Liver (tissue), 8 donors: ENCODE measurements at regions not wholly inside any gene's neighbourhood (a gene's known extent, or its start where the extent isn't known, plus 50 kb on each side); places are given as distances from the start of the nearest gene placed in this dataset.

Experiments
- DNase-seq: peaks from one replicate; pipeline ENCODE4 v3.0.0-alpha.2; 2017; ENCODE audit warnings: low spot score
- H3K27ac ChIP-seq, 2 donors: one replicate each; pipeline ENCODE4 v1.7.0; 2013; ENCODE audit warnings: inconsistent platforms in 2 of 2, low read length in 2 of 2, control low read depth in 1 of 2, low read depth in 1 of 2, mild to moderate bottlenecking in 1 of 2
- H3K27me3 ChIP-seq, 4 donors: one replicate each; pipeline versions ENCODE4 v1.6.1 to v1.7.0; 2013; ENCODE audit warnings: low read length in 3 of 4, inconsistent platforms in 1 of 4, mild to moderate bottlenecking in 1 of 4, moderate library complexity in 1 of 4; ENCODE audit not compliant: control insufficient read depth in 4 of 4, insufficient read depth in 4 of 4
- H3K36me3 ChIP-seq, 4 donors: one replicate each; pipeline versions ENCODE4 v1.6.1 to v1.7.0; 2013; ENCODE audit warnings: low read length in 3 of 4, mild to moderate bottlenecking in 3 of 4, low read depth in 1 of 4, moderate library complexity in 1 of 4; ENCODE audit not compliant: control insufficient read depth in 4 of 4, insufficient read depth in 3 of 4
- H3K4me1 ChIP-seq, 4 donors: one replicate each; pipeline versions ENCODE4 v1.6.1 to v1.7.0; 2013; ENCODE audit warnings: low read length in 3 of 4, mild to moderate bottlenecking in 3 of 4, moderate library complexity in 1 of 4; ENCODE audit not compliant: control insufficient read depth in 4 of 4, insufficient read depth in 4 of 4
- H3K4me3 ChIP-seq, 3 donors: one replicate each; pipeline versions ENCODE4 v1.6.1 to v1.7.0; 2013; ENCODE audit warnings: low read length in 3 of 3, control low read depth in 1 of 3, low read depth in 1 of 3, mild to moderate bottlenecking in 1 of 3
- H3K9ac ChIP-seq, 2 donors: one replicate each; pipeline ENCODE4 v1.7.0; 2013; ENCODE audit warnings: low read length in 2 of 2, mild to moderate bottlenecking in 2 of 2, moderate library complexity in 2 of 2, control low read depth in 1 of 2, low read depth in 1 of 2
- H3K9me3 ChIP-seq, 4 donors: one replicate each; pipeline versions ENCODE4 v1.6.1 to v1.7.0; 2013; ENCODE audit warnings: low read length in 3 of 4; ENCODE audit not compliant: control insufficient read depth in 4 of 4
- ATF3 ChIP-seq: IDR thresholded peaks from 2 replicates; pipeline ENCODE4 v1.6.1; 2016; ENCODE audit warnings: antibody characterized with exemption
- EGR1 ChIP-seq, 2 donors: IDR thresholded peaks; 2 replicates each; pipeline ENCODE4 v1.6.1; 2016 to 2018; ENCODE audit warnings: antibody characterized with exemption in 2 of 2, low read depth in 2 of 2
- FOXA1 ChIP-seq: IDR thresholded peaks from 2 replicates; pipeline ENCODE4 v1.6.1; 2016; ENCODE audit warnings: antibody characterized with exemption
- GABPA ChIP-seq, 2 donors: IDR thresholded peaks in 1 of 2; conservative IDR thresholded peaks in 1 of 2; 2 replicates each; pipeline ENCODE4 v1.6.1; 2016; ENCODE audit warnings: antibody characterized with exemption in 2 of 2, mild to moderate bottlenecking in 1 of 2, moderate library complexity in 1 of 2
- HNF4A ChIP-seq, 2 donors: conservative IDR thresholded peaks; 2 replicates each; pipeline ENCODE4 v1.6.1; 2016; ENCODE audit warnings: antibody characterized with exemption in 2 of 2, mild to moderate bottlenecking in 2 of 2
- HNF4G ChIP-seq: IDR thresholded peaks from 2 replicates; pipeline ENCODE4 v1.6.1; 2016; ENCODE audit warnings: antibody characterized with exemption
- MAX ChIP-seq: IDR thresholded peaks from 2 replicates; pipeline ENCODE4 v1.6.1; 2016; ENCODE audit warnings: antibody characterized with exemption
- NR2F2 ChIP-seq: IDR thresholded peaks from 2 replicates; pipeline ENCODE4 v1.6.1; 2016; ENCODE audit warnings: antibody characterized with exemption
- RAD21 ChIP-seq, 2 donors: IDR thresholded peaks; 2 replicates each; pipeline ENCODE4 v1.6.1; 2016; ENCODE audit warnings: antibody characterized with exemption in 2 of 2, mild to moderate bottlenecking in 2 of 2
- REST ChIP-seq: IDR thresholded peaks from 2 replicates; pipeline ENCODE4 v1.6.1; 2016; ENCODE audit warnings: antibody characterized with exemption, mild to moderate bottlenecking
- RXRA ChIP-seq, 2 donors: IDR thresholded peaks; 2 replicates each; pipeline ENCODE4 v1.6.1; 2017 to 2018; ENCODE audit warnings: antibody characterized with exemption in 2 of 2, mild to moderate bottlenecking in 1 of 2
- SP1 ChIP-seq: IDR thresholded peaks from 2 replicates; pipeline ENCODE4 v1.6.1; 2018; ENCODE audit warnings: antibody characterized with exemption, mild to moderate bottlenecking
- TAF1 ChIP-seq: conservative IDR thresholded peaks from 2 replicates; pipeline ENCODE4 v1.6.1; 2016; ENCODE audit warnings: antibody characterized with exemption, mild to moderate bottlenecking
- YY1 ChIP-seq: IDR thresholded peaks from 2 replicates; pipeline ENCODE4 v1.6.1; 2016; ENCODE audit warnings: antibody characterized with exemption, mild to moderate bottlenecking
- WGBS: extraction: QIAGEN DNeasy Blood & Tissue Kit; methylation state at CpG from one replicate; pipeline ENCODE4 v1.1.7; 2013; 5-methylcytosine and 5-hydroxymethylcytosine counted together
- TF ChIP-seq, protein P1 (sequence below): fragments of 150-350 bp; IDR thresholded peaks from 2 replicates; pipeline ENCODE4 v1.5.1; 2017; ENCODE audit warnings: improper control_type of control experiment, low read depth, low read length; ENCODE audit not compliant: missing input control
- TF ChIP-seq, protein P2 (sequence below): IDR thresholded peaks from 2 replicates; pipeline ENCODE4 v1.6.1; 2016; ENCODE audit warnings: antibody characterized with exemption
- donor health status: healthy.
- donor health status: healthy.
- donor health status: healthy.
- donor health status: healthy.
- donor health status: healthy.

GRCh38 chr3:72487078-72487765 is 361.0 kb downstream of the SHQ1 start:
- Histone ChIP-seq H3K9ac (no peak overlapping the region), H3K27ac (no peak overlapping the region), H3K4me1 (peaks cover 0 to 5% (median 4%) of the 10 kb centered on the region in 4 donors)

More at GRCh38 chr3:72487078-72487765, 361.0 kb downstream of the SHQ1 start:
- 75% methylated on average over 11 of the region's 11 CpGs for WGBS
- no peak for TF ChIP-seq RAD21 (IDR thresholded peaks at IDR 0.05)
- TF ChIP-seq, protein P1, sequence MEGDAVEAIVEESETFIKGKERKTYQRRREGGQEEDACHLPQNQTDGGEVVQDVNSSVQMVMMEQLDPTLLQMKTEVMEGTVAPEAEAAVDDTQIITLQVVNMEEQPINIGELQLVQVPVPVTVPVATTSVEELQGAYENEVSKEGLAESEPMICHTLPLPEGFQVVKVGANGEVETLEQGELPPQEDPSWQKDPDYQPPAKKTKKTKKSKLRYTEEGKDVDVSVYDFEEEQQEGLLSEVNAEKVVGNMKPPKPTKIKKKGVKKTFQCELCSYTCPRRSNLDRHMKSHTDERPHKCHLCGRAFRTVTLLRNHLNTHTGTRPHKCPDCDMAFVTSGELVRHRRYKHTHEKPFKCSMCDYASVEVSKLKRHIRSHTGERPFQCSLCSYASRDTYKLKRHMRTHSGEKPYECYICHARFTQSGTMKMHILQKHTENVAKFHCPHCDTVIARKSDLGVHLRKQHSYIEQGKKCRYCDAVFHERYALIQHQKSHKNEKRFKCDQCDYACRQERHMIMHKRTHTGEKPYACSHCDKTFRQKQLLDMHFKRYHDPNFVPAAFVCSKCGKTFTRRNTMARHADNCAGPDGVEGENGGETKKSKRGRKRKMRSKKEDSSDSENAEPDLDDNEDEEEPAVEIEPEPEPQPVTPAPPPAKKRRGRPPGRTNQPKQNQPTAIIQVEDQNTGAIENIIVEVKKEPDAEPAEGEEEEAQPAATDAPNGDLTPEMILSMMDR, result no peak
- no peak for TF ChIP-seq TAF1
- TF ChIP-seq EGR1 (IDR thresholded peaks at IDR 0.05; ENCODE audit: low read depth in 2 of 2), result no peak
- no peak for TF ChIP-seq RXRA (IDR thresholded peaks at IDR 0.05)
- no peak for TF ChIP-seq NR2F2
- no peak for TF ChIP-seq ATF3
- TF ChIP-seq SP1, result no peak
- TF ChIP-seq MAX, result no peak
- TF ChIP-seq REST, result no peak
- TF ChIP-seq FOXA1, result no peak
- TF ChIP-seq, protein P2, sequence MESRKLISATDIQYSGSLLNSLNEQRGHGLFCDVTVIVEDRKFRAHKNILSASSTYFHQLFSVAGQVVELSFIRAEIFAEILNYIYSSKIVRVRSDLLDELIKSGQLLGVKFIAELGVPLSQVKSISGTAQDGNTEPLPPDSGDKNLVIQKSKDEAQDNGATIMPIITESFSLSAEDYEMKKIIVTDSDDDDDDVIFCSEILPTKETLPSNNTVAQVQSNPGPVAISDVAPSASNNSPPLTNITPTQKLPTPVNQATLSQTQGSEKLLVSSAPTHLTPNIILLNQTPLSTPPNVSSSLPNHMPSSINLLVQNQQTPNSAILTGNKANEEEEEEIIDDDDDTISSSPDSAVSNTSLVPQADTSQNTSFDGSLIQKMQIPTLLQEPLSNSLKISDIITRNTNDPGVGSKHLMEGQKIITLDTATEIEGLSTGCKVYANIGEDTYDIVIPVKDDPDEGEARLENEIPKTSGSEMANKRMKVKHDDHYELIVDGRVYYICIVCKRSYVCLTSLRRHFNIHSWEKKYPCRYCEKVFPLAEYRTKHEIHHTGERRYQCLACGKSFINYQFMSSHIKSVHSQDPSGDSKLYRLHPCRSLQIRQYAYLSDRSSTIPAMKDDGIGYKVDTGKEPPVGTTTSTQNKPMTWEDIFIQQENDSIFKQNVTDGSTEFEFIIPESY, result no peak
- no peak for TF ChIP-seq GABPA (IDR thresholded peaks at IDR 0.05 in 1 of 2, conservative IDR thresholded peaks at IDR 0.05 in 1 of 2)
- TF ChIP-seq YY1, result no peak
- TF ChIP-seq HNF4G, result no peak
- no peak for TF ChIP-seq HNF4A (conservative IDR thresholded peaks at IDR 0.05)
- H3K36me3 ChIP-seq, result no peaks in the 10 kb centered on the region
- H3K4me3 ChIP-seq, result no peak overlapping the region
- no peaks in the 10 kb centered on the region for H3K27me3 ChIP-seq
- H3K9me3 ChIP-seq, result no peaks in the 10 kb centered on the region
- DNase-seq, result no peak
